GM19240 (cell line): ENCODE measurements at regions not wholly inside any gene's neighbourhood (a gene's known extent, or its start where the extent isn't known, plus 50 kb on each side); places are given as distances from the start of the nearest gene placed in this dataset.

Source experiments
- DNase-seq: peaks from one replicate; pipeline ENCODE4 v3.0.0; 2011; ENCODE audit warnings: low spot score; ENCODE audit not compliant: insufficient read length

- DNase-seq: no peak
Observed at GRCh38 chr10:8532647-8533046, 478.2 kb downstream of the GATA3 start.

GRCh38 chr10:8533462-8533861 lies 479.0 kb downstream of the GATA3 start:
- no peak for DNase-seq

GRCh38 chr10:8534096-8534495 lies 479.6 kb downstream of the GATA3 start:
- DNase-seq: no peak

GRCh38 chr10:8534891-8535290 lies 480.4 kb downstream of the GATA3 start:
- DNase-seq: no peak

GRCh38 chr10:8539056-8539455 lies 484.6 kb downstream of the GATA3 start:
- no peak for DNase-seq

- DNase-seq: no peak
Observed at GRCh38 chr10:8543361-8544056, 489.0 kb downstream of the GATA3 start.

DNA sequence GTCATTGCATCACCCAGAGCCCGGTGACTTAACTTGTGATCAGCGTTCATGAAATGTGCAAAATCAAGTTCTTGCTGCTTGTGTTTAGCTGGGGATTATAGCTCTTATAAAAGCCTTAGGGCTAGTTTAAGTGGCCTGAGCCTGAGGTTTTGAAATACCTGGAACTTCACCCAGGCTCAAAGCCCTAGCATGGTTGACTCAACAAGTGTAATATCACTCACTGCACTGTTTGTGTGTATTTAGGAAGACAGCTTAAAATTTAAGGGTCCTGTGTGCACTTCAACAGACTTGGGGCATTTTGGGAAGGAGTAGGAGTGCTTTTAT lies 489.5 kb downstream of the GATA3 start:
- DNase-seq: no peak

GRCh38 chr10:8544500-8544899 lies 490.0 kb downstream of the GATA3 start:
- no peak for DNase-seq

- DNase-seq: no peak
Observed at GRCh38 chr10:8554574-8554973, 500.1 kb downstream of the GATA3 start.

GRCh38 chr10:8556321-8556720 lies 501.8 kb downstream of the GATA3 start:
- DNase-seq: no peak

- no peak for DNase-seq
Observed at GRCh38 chr10:8563478-8563877, 509.0 kb downstream of the GATA3 start.

- no peak for DNase-seq
Observed at GRCh38 chr10:8566737-8567136, 512.2 kb downstream of the GATA3 start.

DNA sequence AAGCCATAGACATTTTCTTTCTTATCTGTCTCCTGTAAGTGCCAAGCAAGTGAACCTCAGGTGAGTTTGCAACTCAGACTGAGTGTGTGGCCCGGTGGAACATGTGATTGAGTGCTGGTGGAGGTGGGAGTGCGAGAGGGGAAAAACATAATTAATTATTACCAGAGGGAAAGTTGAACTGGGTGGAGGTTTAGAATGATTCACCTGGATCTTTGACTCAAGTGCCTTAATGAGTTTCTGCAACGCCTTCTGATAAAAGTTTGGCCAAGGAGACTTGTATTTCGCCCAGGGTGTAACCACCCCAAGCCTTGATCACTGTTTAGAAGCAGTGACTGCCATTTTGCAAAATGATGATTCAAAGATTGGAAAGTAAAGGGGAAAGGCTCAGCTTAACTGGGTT lies 513.9 kb downstream of the GATA3 start:
- DNase-seq: no peak

DNA sequence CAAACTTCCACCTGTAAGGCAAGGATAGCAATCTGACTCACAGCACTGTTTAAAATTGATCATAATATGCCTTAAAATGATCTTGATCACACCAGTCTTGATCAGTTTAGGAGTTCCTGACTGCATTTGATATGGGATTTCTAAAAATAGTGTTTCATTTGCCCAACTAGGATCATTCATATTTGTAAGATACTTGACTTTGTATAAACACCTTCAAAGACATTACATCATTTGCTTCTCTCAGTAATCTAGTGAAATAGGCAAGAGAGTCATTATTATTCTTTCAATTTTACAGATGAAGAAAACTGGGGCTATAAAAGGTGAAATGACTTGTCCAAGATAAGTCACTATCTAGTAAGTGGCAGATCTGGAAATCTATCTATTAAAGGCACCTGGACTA lies 521.1 kb downstream of the GATA3 start:
- DNase-seq: no peak

- no peak for DNase-seq
Observed at GRCh38 chr10:8576281-8576680, 521.8 kb downstream of the GATA3 start.

- DNase-seq: no peak
Observed at GRCh38 chr10:8576911-8577310, 522.4 kb downstream of the GATA3 start.

- DNase-seq: no peak
Observed at GRCh38 chr10:8577686-8578085, 523.2 kb downstream of the GATA3 start.

- DNase-seq: no peak
Observed at GRCh38 chr10:8581521-8582225, 527.2 kb downstream of the GATA3 start.

DNA sequence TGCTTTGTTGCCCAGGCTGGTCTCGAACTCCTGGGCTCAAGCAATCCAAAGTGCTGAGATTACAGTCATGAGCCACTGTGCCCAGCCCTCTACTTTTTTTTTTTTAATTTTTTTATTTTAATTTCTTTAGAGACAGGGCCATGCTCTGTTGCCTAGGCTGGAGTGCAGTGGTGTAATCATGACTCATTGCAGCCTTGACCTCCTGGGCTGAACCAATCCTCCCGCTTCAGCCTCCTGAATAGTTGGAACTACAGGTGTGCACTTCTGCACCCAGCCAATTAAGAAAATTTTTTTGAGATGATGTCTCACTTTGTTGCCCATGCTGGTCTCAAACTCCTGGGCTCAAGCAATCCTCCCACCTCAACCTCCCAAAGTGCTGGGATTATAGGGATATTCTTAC lies 528.6 kb downstream of the GATA3 start:
- no peak for DNase-seq

GRCh38 chr10:8584666-8585065 lies 530.2 kb downstream of the GATA3 start:
- no peak for DNase-seq

- no peak for DNase-seq
Observed at GRCh38 chr10:8586504-8586903, 532.0 kb downstream of the GATA3 start.

- DNase-seq: no peak
Observed at GRCh38 chr10:8588135-8588534, 533.6 kb downstream of the GATA3 start.

DNA sequence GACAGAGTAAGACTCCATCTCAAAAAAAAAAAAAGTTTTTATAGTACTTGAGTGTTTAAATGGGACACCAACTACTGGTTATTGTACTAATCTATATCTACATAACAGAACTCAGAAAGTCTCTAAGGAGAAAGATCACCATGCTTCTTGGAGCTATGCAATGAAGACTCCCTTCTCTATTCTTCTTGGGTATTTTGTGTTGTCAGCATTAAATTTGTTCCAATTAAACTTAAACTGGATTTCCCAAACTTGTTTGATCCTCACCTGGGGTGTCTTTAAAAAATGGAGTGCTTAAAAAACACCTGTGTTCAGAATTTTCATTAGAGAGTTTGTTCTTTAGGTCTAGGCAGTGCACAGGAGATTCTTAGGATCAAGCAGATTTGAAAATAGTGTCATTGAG lies 536.0 kb downstream of the GATA3 start:
- no peak for DNase-seq
